BLaER1 (cell line): ENCODE measurements at regions not wholly inside any gene's neighbourhood (a gene's known extent, or its start where the extent isn't known, plus 50 kb on each side); places are given as distances from the start of the nearest gene placed in this dataset.
"Not testable (repeated sequence)": the region's sequence is repeated elsewhere in the genome, so short reads cannot be mapped to it uniquely, and the experiment has no call there.

Experiments used
- H3K27ac ChIP-seq: shearing (Covaris generic); formaldehyde crosslinking; 2 replicates; pipeline ENCODE4 v1.8.1; 2022
- H3K27me3 ChIP-seq: shearing (Covaris generic); formaldehyde crosslinking; 2 replicates; pipeline ENCODE4 v1.8.1; 2022
- H3K36me3 ChIP-seq: shearing (Covaris generic); formaldehyde crosslinking; 2 replicates; pipeline ENCODE4 v1.8.1; 2022
- H3K4me1 ChIP-seq: shearing (Covaris generic); formaldehyde crosslinking; 2 replicates; pipeline ENCODE4 v1.8.1; 2022
- H3K4me2 ChIP-seq: shearing (Covaris generic); formaldehyde crosslinking; 2 replicates; pipeline ENCODE4 v1.8.1; 2022
- H3K4me3 ChIP-seq: shearing (Covaris generic); formaldehyde crosslinking; 2 replicates; pipeline ENCODE4 v1.8.1; 2022
- H3K9ac ChIP-seq: shearing (Covaris generic); formaldehyde crosslinking; 2 replicates; pipeline ENCODE4 v1.8.1; 2022
- H3K9me3 ChIP-seq: shearing (Covaris generic); formaldehyde crosslinking; 2 replicates; pipeline ENCODE4 v1.8.1; 2022
- H4K20me1 ChIP-seq: shearing (Covaris generic); formaldehyde crosslinking; 2 replicates; pipeline ENCODE4 v1.8.1; 2022
- Cebpa-rat ChIP-seq: shearing (Covaris generic); IDR thresholded peaks from 2 replicates; pipeline ENCODE4 v1.8.1; 2022

DNA sequence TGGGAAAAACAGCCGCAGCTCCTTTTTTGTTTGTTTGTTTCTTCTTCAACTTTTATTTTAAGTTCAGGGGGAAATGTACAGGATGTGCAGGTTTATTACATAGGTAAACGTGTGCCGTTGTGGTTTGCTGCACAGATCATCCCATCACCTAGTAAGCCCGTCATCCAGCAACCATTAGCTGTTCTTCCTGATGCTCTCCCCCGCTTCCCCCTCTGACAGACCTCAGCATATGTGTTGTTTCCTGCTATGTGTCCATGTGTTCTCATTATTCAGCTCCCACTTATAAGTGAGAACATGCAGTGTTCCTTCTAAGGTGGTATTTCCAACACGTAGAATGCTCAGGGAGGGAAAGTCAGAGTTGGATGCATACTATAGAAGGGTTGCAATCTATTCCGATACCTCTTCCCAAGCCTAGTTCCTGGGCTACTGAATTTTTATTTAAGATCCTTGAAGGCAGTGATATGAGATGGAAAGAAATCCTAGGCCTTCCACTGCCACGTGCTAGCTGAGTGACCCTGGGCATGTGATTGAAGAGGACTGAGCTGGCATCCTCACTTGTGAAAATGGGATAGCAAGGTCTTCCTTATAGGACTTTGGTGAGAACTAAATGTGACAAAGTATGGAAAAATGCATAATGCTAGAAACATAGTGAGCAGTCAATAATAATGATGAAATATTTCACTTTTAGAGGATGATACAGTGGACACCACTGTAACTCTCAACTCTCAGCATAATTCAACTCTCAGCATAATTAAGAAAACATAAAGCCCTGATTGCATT lies 278.5 kb downstream of the REEP3 start:
- H3K36me3 ChIP-seq, result no peaks in the 10 kb centered on the region
- no peaks in the 10 kb centered on the region for H4K20me1 ChIP-seq
- no peak overlapping the region for H3K27ac ChIP-seq
- no peak overlapping the region for H3K4me3 ChIP-seq
- no peaks in the 10 kb centered on the region for H3K4me1 ChIP-seq
- H3K9ac ChIP-seq, result no peak overlapping the region
- H3K27me3 ChIP-seq, result no peaks in the 10 kb centered on the region
- no peak for TF ChIP-seq Cebpa-rat
- H3K4me2 ChIP-seq, result no peak overlapping the region
- no peaks in the 10 kb centered on the region for H3K9me3 ChIP-seq

DNA sequence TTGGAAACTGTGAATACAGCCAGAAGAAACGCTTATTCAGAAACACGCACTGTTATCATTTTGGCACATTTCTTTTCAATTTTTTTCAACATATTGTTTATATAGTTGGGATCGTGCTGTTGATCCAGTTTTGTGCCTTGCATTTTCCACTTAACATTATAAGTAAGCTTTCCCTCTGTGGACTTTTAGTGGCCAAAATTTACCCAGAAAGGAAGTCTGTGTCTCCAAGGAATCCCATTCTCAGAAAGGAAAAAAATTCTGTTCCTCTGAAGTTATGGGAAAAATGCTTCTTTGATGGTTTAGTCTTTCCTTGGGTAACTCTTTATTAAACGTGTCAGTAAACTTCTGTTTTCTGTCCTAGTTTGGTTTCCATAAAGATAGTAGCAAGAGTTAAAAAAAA lies 280.0 kb downstream of the REEP3 start:
- H3K9ac ChIP-seq, result no peak overlapping the region
- no peaks in the 10 kb centered on the region for H3K36me3 ChIP-seq
- H3K4me1 ChIP-seq, result no peaks in the 10 kb centered on the region
- no peaks in the 10 kb centered on the region for H3K27me3 ChIP-seq
- no peaks in the 10 kb centered on the region for H4K20me1 ChIP-seq
- TF ChIP-seq Cebpa-rat, result no peak
- no peak overlapping the region for H3K27ac ChIP-seq
- H3K9me3 ChIP-seq, result peaks cover 4% of the 10 kb centered on the region; the same call in 1 of the 2 replicates
- no peak overlapping the region for H3K4me2 ChIP-seq
- H3K4me3 ChIP-seq, result no peak overlapping the region

DNA sequence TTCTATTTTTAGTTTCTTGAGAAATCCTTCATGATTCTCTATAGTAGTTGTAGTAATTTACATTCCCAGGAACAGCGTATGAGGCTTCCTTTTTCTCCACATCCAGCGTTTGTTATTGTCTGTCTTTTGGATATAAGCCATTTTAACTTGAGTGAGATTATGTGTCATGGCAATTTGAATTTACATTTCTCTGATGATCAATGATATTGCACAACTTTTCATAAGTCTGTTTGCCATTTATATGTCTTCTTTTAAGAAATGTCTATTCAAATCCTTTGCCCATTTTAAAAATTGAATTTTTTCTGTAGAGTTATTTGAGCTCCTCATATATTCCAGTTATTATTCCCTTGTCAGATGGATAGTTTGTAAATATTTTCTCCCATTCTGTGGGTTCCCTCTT lies 285.1 kb downstream of the REEP3 start:
- no peaks in the 10 kb centered on the region for H4K20me1 ChIP-seq
- no peak for TF ChIP-seq Cebpa-rat
- no peak overlapping the region for H3K4me2 ChIP-seq
- H3K27me3 ChIP-seq, result no peaks in the 10 kb centered on the region
- H3K36me3 ChIP-seq, result no peaks in the 10 kb centered on the region
- no peak overlapping the region for H3K27ac ChIP-seq
- H3K4me3 ChIP-seq, result no peak overlapping the region
- H3K9ac ChIP-seq, result no peak overlapping the region
- H3K9me3 ChIP-seq, result peaks cover 12% of the 10 kb centered on the region; the same call in 1 of the 2 replicates
- no peaks in the 10 kb centered on the region for H3K4me1 ChIP-seq

DNA sequence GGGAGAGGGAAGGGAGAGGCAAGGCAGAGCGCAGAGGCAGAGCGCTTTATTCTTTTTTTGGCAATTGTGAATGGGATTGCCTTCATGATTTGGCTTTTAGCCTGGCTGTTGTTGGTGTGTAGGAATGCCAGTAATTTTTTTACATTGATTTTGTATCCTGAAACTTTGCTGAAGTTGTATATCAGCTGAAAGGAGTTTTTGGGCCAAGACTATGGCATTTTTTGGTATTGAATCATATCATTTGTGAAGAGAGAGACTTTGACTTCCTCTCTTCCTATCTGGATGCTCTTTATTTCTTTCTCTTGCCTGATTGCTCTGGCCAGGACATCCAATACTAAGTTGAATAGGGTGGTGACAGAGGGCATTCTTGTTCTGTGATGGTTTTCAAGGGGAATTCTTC lies 291.3 kb downstream of the REEP3 start:
- Histone ChIP-seq H3K4me3 (no peak overlapping the region), H3K9ac (no peak overlapping the region), H3K9me3 (peaks cover 23% of the 10 kb centered on the region), H4K20me1 (no peaks in the 10 kb centered on the region), H3K4me1 (no peaks in the 10 kb centered on the region), H3K4me2 (no peak overlapping the region), H3K36me3 (no peaks in the 10 kb centered on the region), H3K27ac (no peak overlapping the region), H3K27me3 (no peaks in the 10 kb centered on the region)
- no peak for TF ChIP-seq Cebpa-rat

DNA sequence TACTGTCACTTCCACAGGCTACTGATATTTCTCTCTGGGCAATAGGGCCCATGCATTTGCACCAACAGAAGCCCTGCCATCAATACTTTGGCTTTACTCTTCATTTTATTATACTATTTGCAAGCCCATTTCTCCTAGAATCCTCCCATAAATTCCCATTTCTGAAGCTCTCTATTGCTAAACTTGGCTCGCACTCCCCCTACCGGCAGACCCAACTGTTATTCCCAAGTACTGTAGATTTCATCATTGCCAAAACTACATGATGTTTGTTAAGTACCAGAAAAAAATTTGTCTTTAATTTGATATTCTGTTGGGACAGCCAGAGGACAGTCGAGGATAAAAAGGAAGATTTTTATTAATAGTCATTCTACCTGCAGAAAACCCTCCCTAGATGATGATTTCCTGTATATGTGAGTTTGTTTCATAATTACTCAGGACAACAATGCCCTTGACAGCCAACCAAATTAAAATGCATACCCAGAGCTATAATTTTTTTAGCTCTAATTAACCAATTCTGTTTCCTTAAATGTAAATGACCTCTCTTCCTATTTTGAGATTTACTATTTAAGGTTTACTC lies 298.6 kb downstream of the REEP3 start:
- H3K4me2 ChIP-seq, result no peak overlapping the region
- no peak overlapping the region for H3K27ac ChIP-seq
- no peak overlapping the region for H3K9ac ChIP-seq
- no peak overlapping the region for H3K4me3 ChIP-seq
- H3K36me3 ChIP-seq, result no peaks in the 10 kb centered on the region
- no peak for TF ChIP-seq Cebpa-rat
- H3K9me3 ChIP-seq, result peaks cover 22% of the 10 kb centered on the region
- H4K20me1 ChIP-seq, result no peaks in the 10 kb centered on the region
- H3K4me1 ChIP-seq, result no peaks in the 10 kb centered on the region
- no peaks in the 10 kb centered on the region for H3K27me3 ChIP-seq

DNA sequence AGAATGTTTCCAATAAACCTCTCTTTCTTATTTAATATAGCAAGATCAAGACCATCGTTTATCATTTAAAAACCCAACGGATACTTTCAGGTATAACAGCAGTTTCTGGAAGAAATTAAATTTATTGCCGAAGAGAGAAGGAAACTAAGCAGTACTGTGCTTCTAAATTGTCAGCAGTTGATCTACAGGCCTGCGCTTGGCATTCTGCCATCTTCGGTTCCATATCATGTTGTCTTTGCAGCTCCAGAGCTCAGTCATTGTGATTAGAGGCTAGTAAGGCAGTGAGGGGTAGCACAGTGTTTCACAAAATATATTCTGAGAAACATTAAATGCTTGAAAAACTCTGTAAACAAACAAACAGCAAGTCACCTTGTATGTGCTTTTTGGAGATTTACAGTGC lies 301.3 kb downstream of the REEP3 start:
- Histone ChIP-seq H3K4me1 (no peaks in the 10 kb centered on the region), H3K9ac (no peak overlapping the region), H3K27ac (no peak overlapping the region), H3K9me3 (peaks cover 10% of the 10 kb centered on the region), H3K4me2 (no peak overlapping the region), H3K27me3 (no peaks in the 10 kb centered on the region), H4K20me1 (no peaks in the 10 kb centered on the region), H3K36me3 (no peaks in the 10 kb centered on the region), H3K4me3 (no peak overlapping the region)
- no peak for TF ChIP-seq Cebpa-rat

DNA sequence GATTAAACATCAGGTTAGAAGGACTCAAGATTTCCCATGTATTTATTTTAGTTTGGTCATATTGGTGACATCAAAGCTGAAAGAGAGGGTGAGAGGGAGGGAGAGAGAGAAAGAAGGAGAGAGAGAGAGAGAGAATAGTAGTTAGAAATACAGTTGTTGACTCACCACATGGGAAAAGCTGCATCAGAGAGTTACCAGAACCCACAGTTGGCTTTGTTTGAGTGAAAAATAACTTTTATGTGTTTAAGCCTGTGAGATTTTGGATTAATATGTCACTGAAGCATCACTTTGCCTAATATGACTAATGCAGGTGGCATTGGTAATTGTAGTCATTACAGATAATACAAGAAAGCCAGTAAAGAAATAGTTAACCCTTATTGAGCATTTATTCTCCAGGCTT lies 303.9 kb downstream of the REEP3 start:
- Histone ChIP-seq H3K9ac (no peak overlapping the region), H3K9me3 (peaks cover 10% of the 10 kb centered on the region), H3K27ac (no peak overlapping the region), H3K36me3 (no peaks in the 10 kb centered on the region), H3K27me3 (no peaks in the 10 kb centered on the region), H4K20me1 (no peaks in the 10 kb centered on the region), H3K4me1 (no peaks in the 10 kb centered on the region), H3K4me2 (no peak overlapping the region), H3K4me3 (no peak overlapping the region)
- TF ChIP-seq Cebpa-rat, result no peak

DNA sequence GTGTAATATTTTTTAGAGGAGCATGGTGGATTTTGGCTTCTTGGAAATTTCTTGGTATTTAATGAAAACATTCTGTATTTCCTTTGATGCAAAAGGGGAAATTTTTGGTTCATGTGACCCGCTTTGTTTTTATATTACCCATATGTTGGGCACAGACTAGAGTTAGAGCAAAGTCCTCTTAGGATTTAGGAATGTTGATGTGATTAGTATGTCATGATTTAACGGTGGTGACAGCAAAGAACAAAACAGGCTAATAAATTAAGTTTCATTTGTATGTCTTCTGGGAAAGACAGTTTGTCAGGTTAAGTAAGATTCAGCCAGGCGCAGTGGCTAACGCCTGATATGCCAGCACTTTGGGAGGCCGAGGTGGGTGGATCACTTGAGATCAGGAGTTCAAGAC lies 304.6 kb downstream of the REEP3 start:
- H3K4me1 ChIP-seq, result no peaks in the 10 kb centered on the region
- TF ChIP-seq Cebpa-rat, result no peak
- no peak overlapping the region for H3K9ac ChIP-seq
- no peak overlapping the region for H3K27ac ChIP-seq
- no peaks in the 10 kb centered on the region for H4K20me1 ChIP-seq
- H3K4me3 ChIP-seq, result no peak overlapping the region
- no peaks in the 10 kb centered on the region for H3K36me3 ChIP-seq
- H3K27me3 ChIP-seq, result no peaks in the 10 kb centered on the region
- peaks cover 10% of the 10 kb centered on the region for H3K9me3 ChIP-seq
- H3K4me2 ChIP-seq, result no peak overlapping the region

DNA sequence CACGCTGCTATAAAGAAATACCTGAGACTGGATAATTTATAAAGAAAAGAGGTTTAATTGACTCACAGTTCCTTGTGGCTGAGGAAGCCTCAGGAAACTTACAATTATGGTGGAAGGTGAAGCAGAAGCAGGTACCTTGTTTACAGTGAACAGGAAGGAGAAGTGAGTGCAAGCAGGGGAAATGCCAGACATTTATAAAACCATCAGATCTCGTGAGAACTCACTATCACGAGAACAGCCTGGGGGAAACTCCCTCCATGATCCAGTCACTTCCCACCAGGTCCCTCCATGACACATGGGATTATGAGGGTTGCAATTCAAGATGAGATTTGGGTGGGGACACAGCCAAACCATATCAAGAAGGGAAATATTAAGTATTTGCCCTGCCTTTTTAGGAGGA lies 305.8 kb downstream of the REEP3 start:
- not testable (repeated sequence) for H3K27ac ChIP-seq, H3K9me3 ChIP-seq, H3K4me2 ChIP-seq, H3K36me3 ChIP-seq, H3K27me3 ChIP-seq, H3K4me1 ChIP-seq, H3K9ac ChIP-seq, H3K4me3 ChIP-seq, H4K20me1 ChIP-seq

DNA sequence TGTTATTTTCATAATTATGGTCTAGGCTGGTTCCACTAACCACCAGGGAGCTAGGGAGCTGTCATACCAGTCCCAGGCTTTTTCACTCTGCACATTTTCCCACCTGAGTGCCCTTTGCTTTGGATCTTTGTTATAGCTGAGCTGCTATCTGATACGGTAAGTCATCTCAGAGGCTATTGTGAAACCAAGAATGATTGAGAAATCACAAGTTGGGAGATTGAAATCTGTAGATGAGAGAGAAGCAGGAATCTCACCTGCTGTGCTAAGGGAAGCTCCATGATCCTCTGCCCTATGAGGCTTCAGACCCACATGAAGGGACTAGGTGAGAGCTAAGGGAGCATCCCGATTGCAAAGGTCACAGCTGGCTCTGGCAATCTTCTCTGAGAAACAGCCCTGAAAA lies 307.8 kb downstream of the REEP3 start:
- Histone ChIP-seq H3K4me3 (no peak overlapping the region), H3K27me3 (no peaks in the 10 kb centered on the region), H3K4me1 (no peaks in the 10 kb centered on the region), H3K36me3 (no peaks in the 10 kb centered on the region), H4K20me1 (no peaks in the 10 kb centered on the region), H3K9me3 (no peaks in the 10 kb centered on the region), H3K4me2 (no peak overlapping the region), H3K27ac (no peak overlapping the region), H3K9ac (no peak overlapping the region)
- TF ChIP-seq Cebpa-rat, result no peak
